Breast epithelium (tissue), 4 donors: ENCODE measurements at regions not wholly inside any gene's neighbourhood (a gene's known extent, or its start where the extent isn't known, plus 50 kb on each side); places are given as distances from the start of the nearest gene placed in this dataset.

Source experiments
- DNase-seq, 2 donors: peaks; one replicate each; pipeline ENCODE4 v3.0.0-alpha.2; 2019; ENCODE audit warnings: low spot score in 2 of 2
- H3K27ac ChIP-seq, 2 donors: fragments of 200-600 bp; sonication (generic) in 1 of 2; one replicate each; pipeline ENCODE4 v1.5.1; 2016 to 2019; ENCODE audit warnings: mild to moderate bottlenecking in 1 of 2
- H3K27me3 ChIP-seq, 2 donors: fragments of 200-600 bp; sonication (generic) in 1 of 2; one replicate each; pipeline versions ENCODE4 v1.5.1 to v1.6.0; 2017 to 2019; ENCODE audit warnings: control low read depth in 1 of 2, mild to moderate bottlenecking in 1 of 2
- H3K36me3 ChIP-seq: fragments of 200-600 bp; one replicate; pipeline ENCODE4 v1.5.1; 2019
- H3K4me1 ChIP-seq, 2 donors: fragments of 200-600 bp; sonication (generic); one replicate each; pipeline ENCODE4 v1.5.1; 2016 to 2019; ENCODE audit warnings: control low read depth in 1 of 2
- H3K4me3 ChIP-seq, 3 donors: fragments of 200-600 bp; sonication (generic); 1 replicate in 2 of 3; 2 replicates in 1 of 3; pipeline ENCODE4 v1.5.1; 2016 to 2019; ENCODE audit warnings: mild to moderate bottlenecking in 3 of 3, moderate library complexity in 2 of 3
- H3K9me3 ChIP-seq, 2 donors: fragments of 200-600 bp; sonication (generic) in 1 of 2; one replicate each; pipeline ENCODE4 v1.5.1; 2016 to 2019; ENCODE audit warnings: control low read depth in 1 of 2
- POLR2A ChIP-seq: fragments of 450-650 bp; IDR thresholded peaks from one replicate; pipeline ENCODE4 v1.6.1; 2016; ENCODE audit warnings: antibody characterized with exemption, mild to moderate bottlenecking, moderate library complexity
- POLR2AphosphoS5 ChIP-seq, 3 donors: sonication (generic); formaldehyde crosslinking; IDR thresholded peaks; one replicate each; pipeline ENCODE4 v1.6.1; 2017; ENCODE audit warnings: antibody characterized with exemption in 3 of 3
- intact Hi-C: fragments of 100-400 bp; cut with DNase I; formaldehyde crosslinking; loops from one replicate; pipeline ENCODE4 v1.15.1; 2023; ENCODE audit warnings: low total_unique reads
- TF ChIP-seq, protein P1 (sequence below), 3 donors: fragments of 450-650 bp; IDR thresholded peaks; one replicate each; pipeline ENCODE4 v1.5.1; 2016 to 2017; ENCODE audit warnings: antibody characterized with exemption in 3 of 3, mild to moderate bottlenecking in 3 of 3, moderate library complexity in 3 of 3

GRCh38 chr7:115410972-115411686, 489.2 kb downstream of the MDFIC start:
- intact Hi-C loops: no loop called here
- H3K9me3 ChIP-seq: no peaks in the 10 kb centered on the region
- no peaks in the 10 kb centered on the region for H3K4me1 ChIP-seq
- no peaks in the 10 kb centered on the region for H3K27me3 ChIP-seq
- no peak overlapping the region for H3K27ac ChIP-seq
- DNase-seq: no peak
- H3K36me3 ChIP-seq: peaks cover 3% of the 10 kb centered on the region
- TF ChIP-seq, protein P1, sequence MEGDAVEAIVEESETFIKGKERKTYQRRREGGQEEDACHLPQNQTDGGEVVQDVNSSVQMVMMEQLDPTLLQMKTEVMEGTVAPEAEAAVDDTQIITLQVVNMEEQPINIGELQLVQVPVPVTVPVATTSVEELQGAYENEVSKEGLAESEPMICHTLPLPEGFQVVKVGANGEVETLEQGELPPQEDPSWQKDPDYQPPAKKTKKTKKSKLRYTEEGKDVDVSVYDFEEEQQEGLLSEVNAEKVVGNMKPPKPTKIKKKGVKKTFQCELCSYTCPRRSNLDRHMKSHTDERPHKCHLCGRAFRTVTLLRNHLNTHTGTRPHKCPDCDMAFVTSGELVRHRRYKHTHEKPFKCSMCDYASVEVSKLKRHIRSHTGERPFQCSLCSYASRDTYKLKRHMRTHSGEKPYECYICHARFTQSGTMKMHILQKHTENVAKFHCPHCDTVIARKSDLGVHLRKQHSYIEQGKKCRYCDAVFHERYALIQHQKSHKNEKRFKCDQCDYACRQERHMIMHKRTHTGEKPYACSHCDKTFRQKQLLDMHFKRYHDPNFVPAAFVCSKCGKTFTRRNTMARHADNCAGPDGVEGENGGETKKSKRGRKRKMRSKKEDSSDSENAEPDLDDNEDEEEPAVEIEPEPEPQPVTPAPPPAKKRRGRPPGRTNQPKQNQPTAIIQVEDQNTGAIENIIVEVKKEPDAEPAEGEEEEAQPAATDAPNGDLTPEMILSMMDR (IDR thresholded peaks at IDR 0.05): no peak
- TF ChIP-seq POLR2AphosphoS5 (IDR thresholded peaks at IDR 0.05) (no peak), POLR2A (no peak)
- H3K4me3 ChIP-seq: no peak overlapping the region

DNA sequence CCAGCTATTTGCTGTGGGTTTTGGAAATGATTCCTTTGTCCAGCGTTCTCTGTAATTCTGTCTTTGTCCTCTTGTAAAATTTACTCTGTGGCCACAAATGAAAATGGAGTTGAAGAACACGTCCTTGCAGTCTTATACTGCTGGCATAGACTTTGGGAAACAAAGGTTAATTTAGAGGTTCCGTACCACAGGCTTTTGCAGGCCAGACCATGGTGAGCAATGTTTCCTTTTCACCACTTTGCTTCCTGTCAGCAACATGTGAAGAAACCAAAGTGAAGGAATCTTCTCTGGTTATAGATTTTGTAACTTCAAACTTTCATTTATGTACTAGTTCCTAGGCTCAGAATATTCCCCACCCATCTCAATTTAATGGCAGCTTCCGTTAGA, 488.5 kb downstream of the MDFIC start:
- TF ChIP-seq POLR2A (no peak), POLR2AphosphoS5 (IDR thresholded peaks at IDR 0.05) (no peak)
- TF ChIP-seq, protein P1 (IDR thresholded peaks at IDR 0.05): no peak
- intact Hi-C loops: no loop called here
- Histone ChIP-seq H3K27me3 (no peaks in the 10 kb centered on the region), H3K27ac (no peak overlapping the region), H3K36me3 (peaks cover 3% of the 10 kb centered on the region), H3K4me1 (no peaks in the 10 kb centered on the region), H3K4me3 (no peak overlapping the region), H3K9me3 (no peaks in the 10 kb centered on the region)
- DNase-seq: no peak

- intact Hi-C loops: no loop called here
- no peak for TF ChIP-seq POLR2A
- TF ChIP-seq, protein P1 (IDR thresholded peaks at IDR 0.05): no peak
- no peak for TF ChIP-seq POLR2AphosphoS5 (IDR thresholded peaks at IDR 0.05)
- H3K27me3 ChIP-seq: no peaks in the 10 kb centered on the region
Measured at GRCh38 chr7:115409682-115410433, 488.0 kb downstream of the MDFIC start.

GRCh38 chr7:115406219-115406618, 484.3 kb downstream of the MDFIC start:
- Histone ChIP-seq H3K4me1 (no peaks in the 10 kb centered on the region), H3K36me3 (no peaks in the 10 kb centered on the region), H3K4me3 (no peak overlapping the region), H3K9me3 (no peaks in the 10 kb centered on the region), H3K27me3 (no peaks in the 10 kb centered on the region), H3K27ac (no peak overlapping the region)
- TF ChIP-seq POLR2A (no peak), POLR2AphosphoS5 (IDR thresholded peaks at IDR 0.05) (no peak)
- TF ChIP-seq, protein P1 (IDR thresholded peaks at IDR 0.05): no peak
- intact Hi-C loops: no loop called here
- no peak for DNase-seq

More at GRCh38 chr7:115409682-115410433, 488.0 kb downstream of the MDFIC start:
- no peak overlapping the region for H3K27ac ChIP-seq
- no peak overlapping the region for H3K4me3 ChIP-seq
- H3K36me3 ChIP-seq: peaks cover 3% of the 10 kb centered on the region
- no peaks in the 10 kb centered on the region for H3K9me3 ChIP-seq
- DNase-seq: no peak
- H3K4me1 ChIP-seq: no peaks in the 10 kb centered on the region

- intact Hi-C loops: no loop called here
- DNase-seq: no peak
- TF ChIP-seq, protein P1 (IDR thresholded peaks at IDR 0.05): no peak
- TF ChIP-seq POLR2AphosphoS5 (IDR thresholded peaks at IDR 0.05) (no peak), POLR2A (no peak)
- H3K4me1 ChIP-seq: no peaks in the 10 kb centered on the region
- no peak overlapping the region for H3K27ac ChIP-seq
- no peaks in the 10 kb centered on the region for H3K9me3 ChIP-seq
- H3K36me3 ChIP-seq: no peaks in the 10 kb centered on the region
- H3K4me3 ChIP-seq: no peak overlapping the region
- H3K27me3 ChIP-seq: no peaks in the 10 kb centered on the region
Measured at GRCh38 chr7:115387137-115387536, 465.2 kb downstream of the MDFIC start.
